Stimulated activated CD4-positive, alpha-beta T cell treated with anti-CD3 and anti-CD28 coated beads, TNF-alpha, amount 100 ng/mL, for 24 hours (primary cell): ENCODE measurements at regions not wholly inside any gene's neighbourhood (a gene's known extent, or its start where the extent isn't known, plus 50 kb on each side); places are given as distances from the start of the nearest gene placed in this dataset.
"Not testable (repeated sequence)": the region's sequence is repeated elsewhere in the genome, so short reads cannot be mapped to it uniquely, and the experiment has no call there.

Experiments
- DNase-seq, 3 experiments: peaks; one replicate each; pipeline ENCODE4 v3.0.0-alpha.2; 2020; ENCODE audit warnings: low read depth in 3 of 3

GRCh38 chr16:62794724-62795123 is 758.5 kb upstream of the CDH8 start:
- no peak for DNase-seq

DNA sequence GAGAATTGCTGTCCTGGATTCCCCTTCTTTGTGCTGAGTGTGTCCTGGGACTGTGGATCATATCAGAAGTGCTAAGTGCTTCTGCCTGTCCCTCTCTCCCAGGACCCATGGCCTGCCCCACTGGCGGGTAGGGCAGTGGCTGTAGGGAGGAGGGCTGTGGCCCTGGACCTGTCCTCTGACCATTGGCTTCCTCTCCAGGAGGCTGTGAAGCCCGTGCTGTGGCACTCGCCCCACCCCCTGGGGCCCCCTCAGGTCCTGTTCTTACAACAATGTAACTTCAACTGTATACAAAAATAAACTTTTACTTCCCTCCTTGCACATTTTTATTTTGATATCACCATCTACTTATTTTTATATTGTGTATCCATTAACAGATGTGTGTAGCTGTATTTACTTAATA is 743.8 kb upstream of the CDH8 start:
- DNase-seq = not testable (repeated sequence)

GRCh38 chr16:62764572-62764971 is 728.3 kb upstream of the CDH8 start:
- DNase-seq = no peak

DNA sequence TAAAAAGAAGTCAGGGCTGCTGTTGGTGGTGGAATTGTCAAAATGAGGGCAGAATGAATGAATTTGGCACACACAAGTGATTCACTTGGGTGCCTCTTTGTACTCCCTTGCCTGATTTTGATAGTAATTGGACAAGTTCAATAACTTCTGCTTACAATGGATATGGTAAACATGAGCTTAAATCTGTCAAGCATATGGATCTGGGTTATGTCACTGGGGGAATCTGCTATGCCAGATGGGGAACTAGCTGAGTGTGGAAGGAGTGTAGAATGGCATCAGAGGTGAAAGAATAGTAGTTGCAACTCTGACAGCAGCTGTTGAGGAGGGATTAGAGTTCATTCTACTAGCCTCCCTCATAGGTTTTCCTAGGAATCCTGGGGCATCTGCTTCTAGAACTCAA is 724.2 kb upstream of the CDH8 start:
- no peak for DNase-seq

GRCh38 chr16:62755938-62756337 is 719.7 kb upstream of the CDH8 start:
- no peak for DNase-seq

- no peak for DNase-seq
Observed at GRCh38 chr16:62752854-62753253, 716.6 kb upstream of the CDH8 start.

- no peak for DNase-seq
Observed at GRCh38 chr16:62751218-62751617, 715.0 kb upstream of the CDH8 start.

DNA sequence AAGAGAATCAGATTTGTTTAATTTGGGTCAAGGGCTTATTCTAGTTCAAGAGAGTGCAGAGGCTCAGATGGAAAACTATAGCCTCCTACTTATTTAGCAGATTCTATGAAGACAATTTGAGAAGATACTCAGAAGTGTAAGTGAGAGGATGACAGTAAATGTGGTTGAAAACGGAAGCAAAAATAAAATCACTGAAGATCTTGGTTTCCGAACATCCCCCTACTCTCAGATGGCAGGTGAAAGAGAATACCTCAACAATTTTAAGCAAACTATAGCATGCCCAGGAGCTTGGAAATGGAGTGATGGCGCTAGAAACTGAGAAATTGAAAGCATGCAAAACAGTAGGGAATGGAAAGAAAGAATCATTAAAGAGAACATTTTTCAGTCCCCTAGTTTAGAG is 705.5 kb upstream of the CDH8 start:
- no peak for DNase-seq

DNA sequence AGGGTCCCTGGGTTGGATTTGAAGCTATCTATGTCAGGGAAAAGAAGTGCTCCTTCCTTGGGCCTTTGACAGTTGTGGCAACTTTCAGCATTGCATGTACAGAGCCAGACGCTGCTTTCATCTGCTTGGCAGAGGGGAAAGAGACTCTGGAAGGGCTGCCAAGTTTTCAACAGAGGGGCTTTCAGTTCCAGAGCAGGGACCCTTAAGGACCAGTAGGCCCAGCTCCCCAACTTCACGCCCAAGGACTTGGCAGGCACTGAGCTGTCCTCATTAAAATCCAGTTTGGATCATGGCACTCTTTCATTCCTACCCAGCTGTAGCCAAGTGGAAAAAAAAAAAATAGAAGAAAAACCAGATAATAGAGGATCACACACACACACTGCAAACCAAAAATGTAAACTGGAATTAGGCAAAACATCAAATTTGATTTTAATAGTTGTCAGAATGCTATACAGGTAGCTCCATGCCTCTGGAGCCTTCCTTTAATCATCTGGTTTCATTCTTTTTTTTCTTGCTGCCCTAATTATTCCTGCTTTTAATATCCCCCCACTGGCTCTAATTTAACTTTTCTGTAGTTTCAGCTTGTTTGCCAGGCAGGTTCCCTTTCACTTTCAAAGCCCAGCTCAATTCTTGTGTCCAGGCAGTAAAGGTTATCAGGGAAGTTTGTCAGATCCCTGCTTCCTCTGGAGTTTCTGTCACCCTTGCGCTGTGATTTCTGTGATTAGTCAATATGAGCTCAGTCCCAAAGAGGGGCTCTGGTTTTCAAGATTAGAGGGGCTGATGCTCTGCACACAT is 702.6 kb upstream of the CDH8 start:
- no peak for DNase-seq

GRCh38 chr16:62732092-62732491 is 695.9 kb upstream of the CDH8 start:
- no peak for DNase-seq

- DNase-seq = not testable (repeated sequence)
Observed at GRCh38 chr16:62724670-62725269, 688.5 kb upstream of the CDH8 start.

- no peak for DNase-seq
Observed at GRCh38 chr16:62720651-62721050, 684.4 kb upstream of the CDH8 start.

DNA sequence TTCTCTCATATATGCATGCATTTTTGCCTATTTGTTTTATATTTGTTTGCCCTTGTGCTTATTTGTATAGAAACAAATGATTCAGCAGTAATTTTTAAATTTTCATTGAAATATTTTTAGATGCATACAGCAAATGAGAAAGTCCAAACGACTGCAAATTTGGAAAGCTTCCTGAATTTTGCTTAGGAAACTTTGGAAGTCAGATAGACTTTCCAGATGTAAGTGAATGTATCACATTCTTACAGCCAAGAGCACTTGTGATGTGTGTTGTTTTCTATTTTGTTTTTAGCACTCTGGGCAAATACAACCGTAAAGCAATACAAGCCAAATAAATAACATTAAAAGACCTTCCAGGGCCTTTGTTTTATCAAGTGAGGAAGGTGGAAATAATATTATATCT is 680.8 kb upstream of the CDH8 start:
- no peak for DNase-seq

- DNase-seq = no peak
Observed at GRCh38 chr16:62715701-62716100, 679.5 kb upstream of the CDH8 start.

DNA sequence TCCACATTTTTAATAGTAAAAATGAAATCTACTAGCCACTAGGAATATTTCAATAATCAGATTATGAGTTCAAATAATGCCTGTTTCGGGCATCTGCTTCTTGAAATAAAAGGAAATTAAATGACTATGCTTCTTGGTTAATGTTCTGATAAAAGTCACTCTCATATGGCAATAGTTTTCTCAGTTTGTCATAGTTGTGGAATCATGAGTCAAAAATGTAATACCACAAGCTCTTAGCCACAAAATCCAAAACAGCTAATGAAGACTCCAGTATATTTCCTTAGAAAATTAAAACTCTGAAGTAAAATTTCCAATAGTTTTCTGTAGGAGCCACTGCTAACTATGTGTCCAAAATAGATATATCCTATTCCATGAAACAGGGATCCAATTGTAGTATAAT is 676.3 kb upstream of the CDH8 start:
- DNase-seq = no peak

- no peak for DNase-seq
Observed at GRCh38 chr16:62711797-62712196, 675.6 kb upstream of the CDH8 start.

DNA sequence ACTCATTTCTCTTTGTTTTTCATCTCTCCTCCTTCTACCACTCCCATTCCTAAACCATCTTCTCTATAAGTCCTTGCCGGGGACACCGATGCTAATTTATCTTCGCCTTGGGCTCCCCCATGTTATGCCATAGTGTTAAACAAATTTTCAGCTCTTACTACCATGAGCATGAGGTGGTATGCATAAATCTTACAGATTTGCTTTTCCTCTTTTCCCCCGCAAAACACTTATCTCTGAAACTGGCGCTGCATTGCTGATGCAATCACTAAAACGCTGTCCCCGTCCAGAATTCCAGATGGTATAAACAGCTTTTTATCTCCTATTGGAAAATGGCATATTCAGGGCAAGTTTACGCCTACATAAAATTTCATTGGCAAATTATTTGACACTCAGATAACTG is 673.6 kb upstream of the CDH8 start:
- DNase-seq = no peak

DNA sequence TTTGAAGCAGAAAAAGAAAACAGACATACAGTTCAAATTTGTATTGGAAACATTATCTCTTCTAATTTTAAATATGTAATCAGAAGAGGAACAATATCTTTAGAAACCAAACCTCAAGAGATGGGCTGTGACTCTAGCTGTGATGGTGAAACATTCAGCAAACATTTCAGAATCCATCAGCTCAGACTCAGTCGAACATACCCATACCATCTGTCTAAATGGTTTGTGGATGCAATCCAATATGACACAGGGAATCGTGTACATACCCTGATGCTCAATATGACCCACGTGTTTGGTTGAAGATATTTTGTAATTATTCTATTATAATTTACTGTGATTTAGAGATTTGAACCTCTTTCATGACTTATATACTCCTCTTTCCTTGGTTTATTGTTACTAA is 665.2 kb upstream of the CDH8 start:
- no peak for DNase-seq

DNA sequence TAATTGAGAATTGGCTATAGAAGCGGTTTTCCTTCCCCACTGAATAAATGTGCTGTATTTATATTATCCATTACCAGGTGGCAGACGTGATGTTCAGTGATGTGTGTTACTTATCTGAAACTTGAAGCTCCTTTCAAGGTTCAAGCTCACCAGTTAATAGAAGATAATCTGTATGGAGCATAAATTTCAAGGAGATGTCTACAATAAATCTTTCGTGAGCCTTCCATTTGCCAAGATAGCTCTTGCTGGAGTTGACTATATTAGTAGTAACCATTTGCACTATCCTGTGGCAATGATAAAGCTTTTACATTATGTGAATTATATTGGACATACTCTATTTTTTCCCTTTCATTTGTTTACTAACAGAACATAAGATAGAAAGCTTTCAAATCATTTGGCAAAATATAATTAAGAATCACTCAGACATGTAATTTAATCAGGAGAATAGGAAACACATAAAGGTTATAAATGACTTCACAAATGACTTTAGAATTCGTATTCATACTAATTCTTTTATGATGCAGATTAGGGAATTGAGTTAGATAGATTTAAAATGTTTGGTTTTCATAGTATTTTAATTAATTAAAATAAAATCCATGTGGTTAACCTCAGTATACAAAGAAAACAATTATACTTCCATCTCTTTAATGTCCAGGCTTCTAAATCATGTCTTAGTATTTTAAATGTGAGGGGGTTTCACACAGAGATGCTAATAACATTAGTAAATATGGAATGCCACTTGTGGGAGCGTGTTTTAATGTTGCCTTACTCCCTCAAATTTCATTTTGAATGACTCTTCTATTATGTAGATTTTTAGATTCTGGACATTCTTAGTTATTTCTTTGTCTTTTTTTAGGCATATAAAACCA is 664.4 kb upstream of the CDH8 start:
- no peak for DNase-seq

- no peak for DNase-seq
Observed at GRCh38 chr16:62692685-62693084, 656.4 kb upstream of the CDH8 start.

DNA sequence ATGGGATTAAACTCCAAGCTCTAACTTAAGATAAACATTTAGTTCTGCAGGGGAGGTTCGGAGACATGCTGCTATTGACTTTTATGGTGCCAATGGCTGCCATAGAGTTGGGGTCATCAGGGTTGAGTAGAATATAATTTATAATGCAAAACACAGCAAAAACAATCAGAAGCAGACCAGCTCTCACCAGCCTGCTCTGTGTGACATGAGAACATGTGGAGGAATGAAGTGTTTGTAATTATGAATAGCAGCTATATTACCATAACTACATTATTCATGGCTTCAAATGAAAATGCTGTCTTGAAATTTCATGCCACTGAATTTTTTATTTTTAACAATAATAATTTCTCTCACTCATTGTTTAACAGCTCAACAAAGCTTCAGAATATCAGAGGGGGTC is 645.6 kb upstream of the CDH8 start:
- no peak for DNase-seq

DNA sequence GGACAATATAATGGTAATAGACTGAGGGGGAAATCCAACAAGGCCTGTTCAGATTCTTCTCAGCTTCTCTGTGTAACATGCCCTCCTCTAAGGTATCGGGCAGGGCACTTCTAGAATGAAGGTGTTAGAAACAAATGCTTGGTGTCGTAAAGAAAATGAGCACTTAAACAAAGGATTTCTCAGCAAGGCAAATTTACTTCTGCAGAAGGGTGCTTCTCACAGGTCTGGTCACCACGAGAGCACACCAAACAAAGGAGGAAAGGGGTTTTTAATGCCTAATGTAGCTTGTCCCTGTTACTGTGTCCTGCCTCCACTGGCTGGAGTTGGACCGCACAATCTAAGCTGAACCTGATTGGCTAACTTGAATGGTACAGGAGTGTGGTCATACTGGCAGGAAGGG is 642.6 kb upstream of the CDH8 start:
- DNase-seq = no peak

DNA sequence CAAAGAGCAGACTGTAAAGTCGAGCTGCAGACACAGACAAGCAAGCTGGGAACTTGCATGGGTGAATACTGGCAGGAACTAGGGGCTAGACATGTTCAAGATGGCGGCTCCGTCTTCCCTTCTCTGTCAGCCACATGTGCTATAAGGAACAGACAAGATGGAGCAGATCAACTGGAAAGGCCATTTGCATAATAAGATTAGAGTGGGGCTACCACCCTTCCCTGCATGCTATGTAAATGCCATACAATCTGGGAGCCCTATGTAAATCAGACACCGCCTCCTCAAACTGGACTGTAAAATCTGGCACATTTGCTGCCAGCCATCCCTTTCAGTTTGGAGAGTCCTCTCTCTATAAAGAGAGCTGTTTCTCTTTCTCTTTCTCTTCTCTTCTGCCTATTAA is 640.1 kb upstream of the CDH8 start:
- DNase-seq = no peak
